ENCODE measurements at regions not wholly inside any gene's neighbourhood (a gene's known extent, or its start where the extent isn't known, plus 50 kb on each side); places are given as distances from the start of the nearest gene placed in this dataset.

GRCh38 chr22:48520884-48521588, 1306.6 kb downstream of the BRD1 start:
- TF ChIP-seq SNAI2 (CRISPR knock-in tag; IDR thresholded peaks at IDR 0.05) (no peak), GLIS3 (CRISPR knock-in tag; IDR thresholded peaks at IDR 0.05) (no peak), ZFP3 (CRISPR knock-in tag; IDR thresholded peaks at IDR 0.05) (no peak), ZNF70 (CRISPR knock-in tag; IDR thresholded peaks at IDR 0.05) (no peak), RARB (CRISPR knock-in tag; IDR thresholded peaks at IDR 0.05) (no peak), BACH2 (CRISPR knock-in tag; IDR thresholded peaks at IDR 0.05; ENCODE audit: borderline replicate concordance) (no peak), ZC3H10 (CRISPR knock-in tag; IDR thresholded peaks at IDR 0.05) (no peak), ARNTL (CRISPR knock-in tag; IDR thresholded peaks at IDR 0.05; ENCODE audit: borderline replicate concordance, low read depth) (no peak), ISL1 (CRISPR knock-in tag; IDR thresholded peaks at IDR 0.05) (no peak)

Measured in SK-N-SH treated with all-trans-retinoic acid at 6 μM for 48 hours (cell line).